Chondrocyte (in vitro differentiated cells): ENCODE measurements at regions not wholly inside any gene's neighbourhood (a gene's known extent, or its start where the extent isn't known, plus 50 kb on each side); places are given as distances from the start of the nearest gene placed in this dataset.
A peak's percentile ranks its signal among the peaks of the same experiment; 100 is the strongest.

Experiments
- DNase-seq: peaks from one replicate; pipeline ENCODE4 v3.0.0; 2021; ENCODE audit warnings: mixed read lengths, low spot score
- H3K27ac Mint-ChIP-seq: one replicate; pipeline ENCODE4 v1.8.0; 2021; ENCODE audit warnings: mild to moderate bottlenecking, moderate library complexity, mixed read lengths; ENCODE audit not compliant: unreplicated experiment
- H3K27me3 Mint-ChIP-seq: 2 replicates; pipeline ENCODE4 v1.8.0; 2021; ENCODE audit warnings: low read depth, mixed read lengths
- H3K36me3 Mint-ChIP-seq: 2 replicates; pipeline ENCODE4 v1.8.0; 2021; ENCODE audit warnings: low read depth, mixed read lengths
- H3K4me1 Mint-ChIP-seq: 2 replicates; pipeline ENCODE4 v1.8.0; 2021; ENCODE audit warnings: low read depth, mild to moderate bottlenecking, mixed read lengths
- H3K4me3 Mint-ChIP-seq: one replicate; pipeline ENCODE4 v1.8.0; 2021; ENCODE audit warnings: mild to moderate bottlenecking, moderate library complexity, mixed read lengths; ENCODE audit not compliant: unreplicated experiment
- H3K9me3 Mint-ChIP-seq: 2 replicates; pipeline ENCODE4 v1.8.0; 2021; ENCODE audit warnings: low read depth, mixed read lengths
- CTCF ChIP-seq: fragments of 200-600 bp; sonication (generic); IDR thresholded peaks from 2 replicates; pipeline ENCODE4 v1.5.0; 2021; ENCODE audit warnings: antibody characterized with exemption, mild to moderate bottlenecking, moderate library complexity

GRCh38 chr4:74534121-74534520 lies 89.2 kb downstream of the AREG start:
- Mint-ChIP-seq H3K27me3 (peaks cover 11% of the 10 kb centered on the region), H3K27ac (no peak overlapping the region), H3K36me3 (no peaks in the 10 kb centered on the region), H3K9me3 (no peaks in the 10 kb centered on the region), H3K4me1 (peaks cover 10% of the 10 kb centered on the region), H3K4me3 (no peak overlapping the region)
- no peak for DNase-seq
- TF ChIP-seq CTCF = no peak

GRCh38 chr4:74534936-74535335 lies 90.0 kb downstream of the AREG start:
- no peaks in the 10 kb centered on the region for H3K9me3 Mint-ChIP-seq
- peaks cover 9% of the 10 kb centered on the region for H3K27me3 Mint-ChIP-seq
- no peak for DNase-seq
- no peak overlapping the region for H3K27ac Mint-ChIP-seq
- H3K4me3 Mint-ChIP-seq = no peak overlapping the region
- H3K36me3 Mint-ChIP-seq = no peaks in the 10 kb centered on the region
- TF ChIP-seq CTCF = no peak
- peaks cover 10% of the 10 kb centered on the region for H3K4me1 Mint-ChIP-seq

GRCh38 chr4:74535512-74535911 lies 90.6 kb downstream of the AREG start:
- Mint-ChIP-seq H3K4me3 (no peak overlapping the region), H3K27ac (no peak overlapping the region), H3K4me1 (peaks cover 10% of the 10 kb centered on the region), H3K27me3 (peaks cover 9% of the 10 kb centered on the region), H3K9me3 (no peaks in the 10 kb centered on the region), H3K36me3 (no peaks in the 10 kb centered on the region)
- DNase-seq = no peak
- TF ChIP-seq CTCF = no peak

GRCh38 chr4:74536557-74536956 lies 91.6 kb downstream of the AREG start:
- H3K36me3 Mint-ChIP-seq = no peaks in the 10 kb centered on the region
- no peak for DNase-seq
- H3K4me1 Mint-ChIP-seq = peaks cover 10% of the 10 kb centered on the region

GRCh38 chr4:74537459-74537858 lies 92.5 kb downstream of the AREG start:
- peaks cover 17% of the 10 kb centered on the region for H3K27me3 Mint-ChIP-seq
- no peak overlapping the region for H3K27ac Mint-ChIP-seq
- H3K9me3 Mint-ChIP-seq = no peaks in the 10 kb centered on the region
- peaks cover 1% of the 10 kb centered on the region for H3K4me1 Mint-ChIP-seq
- no peak for TF ChIP-seq CTCF
- H3K36me3 Mint-ChIP-seq = no peaks in the 10 kb centered on the region
- DNase-seq = no peak
- no peak overlapping the region for H3K4me3 Mint-ChIP-seq

More at GRCh38 chr4:74536557-74536956, 91.6 kb downstream of the AREG start:
- no peak overlapping the region for H3K27ac Mint-ChIP-seq
- peaks cover 12% of the 10 kb centered on the region for H3K27me3 Mint-ChIP-seq
- no peak overlapping the region for H3K4me3 Mint-ChIP-seq
- no peaks in the 10 kb centered on the region for H3K9me3 Mint-ChIP-seq
- TF ChIP-seq CTCF = peak; percentile 85
